Spleen (tissue), 7 donors: ENCODE measurements at regions not wholly inside any gene's neighbourhood (a gene's known extent, or its start where the extent isn't known, plus 50 kb on each side); places are given as distances from the start of the nearest gene placed in this dataset.

ENCODE experiments used
- POLR2A ChIP-seq, 3 donors: fragments of 450-650 bp; IDR thresholded peaks; one replicate each; pipeline ENCODE4 v1.5.1; 2017; ENCODE audit warnings: antibody characterized with exemption in 3 of 3, mild to moderate bottlenecking in 1 of 3
- POLR2AphosphoS5 ChIP-seq, 3 donors: sonication (generic); formaldehyde crosslinking; IDR thresholded peaks; one replicate each; pipeline ENCODE4 v1.5.1; 2017; ENCODE audit warnings: antibody characterized with exemption in 3 of 3
- TF ChIP-seq, protein P1 (sequence below), 11 experiments: fragments of 200-600 bp in 7 of 11; fragments of 450-650 bp in 4 of 11; sonication (generic) in 4 of 11; IDR thresholded peaks in 8 of 11; conservative IDR thresholded peaks in 3 of 11; 1 replicate in 7 of 11; 2 replicates in 4 of 11; pipeline versions ENCODE4 v1.4.0 to v1.8.0; 2016 to 2021; ENCODE audit warnings: antibody characterized with exemption in 11 of 11, inconsistent platforms in 4 of 11, mild to moderate bottlenecking in 1 of 11
- donor health status: DM: no; HTN: no; CAD: no; lungs with moderate emphysema.
- donor health status: DM: no; HTN: no; CAD: no.
- donor health status: DM: no; HTN: no; CAD: no.

DNA sequence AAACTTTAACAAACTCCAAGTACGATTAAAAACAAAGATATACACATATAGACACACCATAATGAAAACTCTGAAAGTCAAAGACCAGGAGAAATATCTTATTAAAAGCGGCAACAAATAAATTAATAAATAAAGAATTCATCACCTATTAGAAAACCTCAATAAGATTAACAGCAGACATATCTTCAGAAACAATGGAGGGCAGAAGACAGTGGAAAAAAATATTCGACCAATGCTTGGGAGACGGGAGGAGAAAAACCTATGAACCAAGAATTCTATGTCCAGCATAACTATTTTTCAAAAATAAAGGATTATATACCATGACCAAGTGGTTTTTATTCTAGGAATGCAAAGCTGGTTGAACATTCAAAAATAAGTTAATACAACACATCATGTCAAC, 578.6 kb upstream of the CCNG1 start:
- TF ChIP-seq, protein P1, sequence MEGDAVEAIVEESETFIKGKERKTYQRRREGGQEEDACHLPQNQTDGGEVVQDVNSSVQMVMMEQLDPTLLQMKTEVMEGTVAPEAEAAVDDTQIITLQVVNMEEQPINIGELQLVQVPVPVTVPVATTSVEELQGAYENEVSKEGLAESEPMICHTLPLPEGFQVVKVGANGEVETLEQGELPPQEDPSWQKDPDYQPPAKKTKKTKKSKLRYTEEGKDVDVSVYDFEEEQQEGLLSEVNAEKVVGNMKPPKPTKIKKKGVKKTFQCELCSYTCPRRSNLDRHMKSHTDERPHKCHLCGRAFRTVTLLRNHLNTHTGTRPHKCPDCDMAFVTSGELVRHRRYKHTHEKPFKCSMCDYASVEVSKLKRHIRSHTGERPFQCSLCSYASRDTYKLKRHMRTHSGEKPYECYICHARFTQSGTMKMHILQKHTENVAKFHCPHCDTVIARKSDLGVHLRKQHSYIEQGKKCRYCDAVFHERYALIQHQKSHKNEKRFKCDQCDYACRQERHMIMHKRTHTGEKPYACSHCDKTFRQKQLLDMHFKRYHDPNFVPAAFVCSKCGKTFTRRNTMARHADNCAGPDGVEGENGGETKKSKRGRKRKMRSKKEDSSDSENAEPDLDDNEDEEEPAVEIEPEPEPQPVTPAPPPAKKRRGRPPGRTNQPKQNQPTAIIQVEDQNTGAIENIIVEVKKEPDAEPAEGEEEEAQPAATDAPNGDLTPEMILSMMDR (IDR thresholded peaks at IDR 0.05 in 8 of 11, conservative IDR thresholded peaks at IDR 0.05 in 3 of 11) = no peak
- TF ChIP-seq POLR2A (IDR thresholded peaks at IDR 0.05) (no peak), POLR2AphosphoS5 (IDR thresholded peaks at IDR 0.05) (no peak)
